HEK293 (cell line): ENCODE measurements at regions not wholly inside any gene's neighbourhood (a gene's known extent, or its start where the extent isn't known, plus 50 kb on each side); places are given as distances from the start of the nearest gene placed in this dataset.

Source experiments
- CTCF ChIA-PET: fragments of 350-600 bp; formaldehyde crosslinking; extraction: SDS; loops from one replicate; lab custom pipeline; 2021; ENCODE audit warnings: antibody characterized with exemption; lab: Yijun Ruan, JAX
- POLR2A ChIA-PET: fragments of 300-600 bp; formaldehyde crosslinking; extraction: SDS; loops from one replicate; lab custom pipeline; 2020; ENCODE audit warnings: antibody characterized with exemption, inconsistent platforms; lab: Yijun Ruan, JAX
- H3K27ac ChIP-seq: fragments of 200-500 bp; sonication (Bioruptor generic); 2 replicates; pipeline ENCODE4 v1.5.1; 2014; ENCODE audit warnings: low read depth, low read length, control low read depth, inconsistent platforms; ENCODE audit errors: extremely low read depth
- H3K36me3 ChIP-seq, 2 experiments: fragments of 200-500 bp in 1 of 2; sonication (Bioruptor generic) in 1 of 2; 1 replicate in 1 of 2; 2 replicates in 1 of 2; pipeline ENCODE4 v1.5.1; 2014 to 2017; ENCODE audit warnings: inconsistent platforms in 2 of 2, low read length in 2 of 2; ENCODE audit not compliant: control insufficient read depth in 2 of 2, insufficient read depth in 1 of 2
- H3K4me1 ChIP-seq: fragments of 200-500 bp; sonication (Bioruptor generic); 2 replicates; pipeline ENCODE4 v1.5.1; 2014; ENCODE audit warnings: mild to moderate bottlenecking, low read length, inconsistent platforms; ENCODE audit not compliant: control insufficient read depth, insufficient read depth
- H3K4me3 ChIP-seq: 2 replicates; pipeline ENCODE4 v1.5.1; 2011; ENCODE audit warnings: low read depth, mild to moderate bottlenecking, control low read depth, low read length, moderate library complexity
- H3K9me3 ChIP-seq: fragments of 200-500 bp; sonication (Bioruptor generic); 2 replicates; pipeline ENCODE4 v1.5.1; 2014; ENCODE audit warnings: low read depth, low read length, inconsistent platforms; ENCODE audit not compliant: control insufficient read depth, insufficient read depth
- GLIS1 ChIP-seq: fragments of 450-650 bp; formaldehyde crosslinking; IDR thresholded peaks from 2 replicates; pipeline ENCODE4 v1.5.1; 2016; ENCODE audit warnings: missing biosample characterization, missing genetic modification characterization
- GLIS2 ChIP-seq: fragments of 450-650 bp; formaldehyde crosslinking; IDR thresholded peaks from 2 replicates; pipeline ENCODE4 v1.5.1; 2016; ENCODE audit warnings: missing biosample characterization, missing genetic modification characterization
- MYNN ChIP-seq: fragments of 450-650 bp; formaldehyde crosslinking; IDR thresholded peaks from 2 replicates; pipeline ENCODE4 v1.5.1; 2016; ENCODE audit warnings: missing biosample characterization, missing genetic modification characterization, borderline replicate concordance
- OSR2 ChIP-seq: fragments of 450-650 bp; formaldehyde crosslinking; IDR thresholded peaks from 2 replicates; pipeline ENCODE4 v1.5.1; 2016; ENCODE audit warnings: missing biosample characterization, missing genetic modification characterization
- OVOL3 ChIP-seq: fragments of 450-650 bp; formaldehyde crosslinking; IDR thresholded peaks from 2 replicates; pipeline ENCODE4 v1.5.1; 2016; ENCODE audit warnings: missing biosample characterization, missing genetic modification characterization
- RBAK ChIP-seq: fragments of 450-650 bp; formaldehyde crosslinking; IDR thresholded peaks from 2 replicates; pipeline ENCODE4 v1.5.1; 2016; ENCODE audit warnings: missing biosample characterization, missing genetic modification characterization
- TCF7L2 ChIP-seq: IDR thresholded peaks from 2 replicates; pipeline ENCODE4 v1.6.1; 2011; ENCODE audit warnings: low read depth, mild to moderate bottlenecking, inconsistent platforms, low read length, moderate library complexity, borderline replicate concordance
- ZEB2 ChIP-seq: fragments of 450-650 bp; formaldehyde crosslinking; IDR thresholded peaks from 2 replicates; pipeline ENCODE4 v1.5.1; 2016; ENCODE audit warnings: missing biosample characterization, missing genetic modification characterization
- ZFP37 ChIP-seq: fragments of 450-650 bp; formaldehyde crosslinking; IDR thresholded peaks from 2 replicates; pipeline ENCODE4 v1.5.1; 2016; ENCODE audit warnings: missing biosample characterization, missing genetic modification characterization
- ZFP41 ChIP-seq: fragments of 450-650 bp; formaldehyde crosslinking; IDR thresholded peaks from 2 replicates; pipeline ENCODE4 v1.5.1; 2016; ENCODE audit warnings: missing biosample characterization, missing genetic modification characterization, borderline replicate concordance
- ZNF138 ChIP-seq: fragments of 450-650 bp; formaldehyde crosslinking; IDR thresholded peaks from 2 replicates; pipeline ENCODE4 v1.5.1; 2016; ENCODE audit warnings: missing biosample characterization, missing genetic modification characterization, borderline replicate concordance
- ZNF146 ChIP-seq: fragments of 450-650 bp; formaldehyde crosslinking; IDR thresholded peaks from 2 replicates; pipeline ENCODE4 v1.5.1; 2016; ENCODE audit warnings: missing biosample characterization, missing genetic modification characterization
- ZNF555 ChIP-seq: fragments of 450-650 bp; formaldehyde crosslinking; conservative IDR thresholded peaks from 2 replicates; pipeline ENCODE4 v1.5.1; 2017; ENCODE audit warnings: missing biosample characterization, mild to moderate bottlenecking, missing genetic modification characterization, inconsistent platforms
- ZNF571 ChIP-seq: fragments of 450-650 bp; formaldehyde crosslinking; IDR thresholded peaks from 2 replicates; pipeline ENCODE4 v1.5.0; 2017; ENCODE audit warnings: missing biosample characterization, missing genetic modification characterization
- ZNF596 ChIP-seq: fragments of 450-650 bp; IDR thresholded peaks from 2 replicates; pipeline ENCODE4 v1.5.0; 2018; ENCODE audit warnings: missing biosample characterization, mild to moderate bottlenecking, missing genetic modification characterization, moderate library complexity
- ZNF600 ChIP-seq: fragments of 450-650 bp; formaldehyde crosslinking; IDR thresholded peaks from 2 replicates; pipeline ENCODE4 v1.5.1; 2016; ENCODE audit warnings: missing biosample characterization, missing genetic modification characterization
- ZNF610 ChIP-seq: fragments of 450-650 bp; formaldehyde crosslinking; IDR thresholded peaks from 2 replicates; pipeline ENCODE4 v1.5.1; 2016; ENCODE audit warnings: missing biosample characterization, missing genetic modification characterization, borderline replicate concordance
- ZNF664 ChIP-seq: fragments of 450-650 bp; formaldehyde crosslinking; IDR thresholded peaks from 2 replicates; pipeline ENCODE4 v1.5.1; 2016; ENCODE audit warnings: missing biosample characterization, missing genetic modification characterization
- ZNF677 ChIP-seq: fragments of 450-650 bp; IDR thresholded peaks from 2 replicates; pipeline ENCODE4 v1.5.0; 2018; ENCODE audit warnings: missing biosample characterization, mild to moderate bottlenecking, missing genetic modification characterization, moderate library complexity
- ZNF768 ChIP-seq: fragments of 450-650 bp; formaldehyde crosslinking; IDR thresholded peaks from 2 replicates; pipeline ENCODE4 v1.5.1; 2018; ENCODE audit warnings: missing biosample characterization, mild to moderate bottlenecking, missing genetic modification characterization
- ZNF791 ChIP-seq: fragments of 450-650 bp; formaldehyde crosslinking; IDR thresholded peaks from 2 replicates; pipeline ENCODE4 v1.5.1; 2016; ENCODE audit warnings: missing biosample characterization, missing genetic modification characterization
- TF ChIP-seq, protein P1 (sequence below): fragments of 450-650 bp; formaldehyde crosslinking; IDR thresholded peaks from 2 replicates; pipeline ENCODE4 v1.5.1; 2016; ENCODE audit warnings: missing biosample characterization, missing genetic modification characterization, borderline replicate concordance
- TF ChIP-seq, protein P2 (sequence below): fragments of 450-650 bp; formaldehyde crosslinking; IDR thresholded peaks from 2 replicates; pipeline ENCODE4 v1.5.1; 2016; ENCODE audit warnings: missing biosample characterization, missing genetic modification characterization, low read depth
- TF ChIP-seq, protein P3 (sequence below): fragments of 450-650 bp; formaldehyde crosslinking; IDR thresholded peaks from 2 replicates; pipeline ENCODE4 v1.5.1; 2017; ENCODE audit warnings: missing biosample characterization, missing genetic modification characterization

DNA sequence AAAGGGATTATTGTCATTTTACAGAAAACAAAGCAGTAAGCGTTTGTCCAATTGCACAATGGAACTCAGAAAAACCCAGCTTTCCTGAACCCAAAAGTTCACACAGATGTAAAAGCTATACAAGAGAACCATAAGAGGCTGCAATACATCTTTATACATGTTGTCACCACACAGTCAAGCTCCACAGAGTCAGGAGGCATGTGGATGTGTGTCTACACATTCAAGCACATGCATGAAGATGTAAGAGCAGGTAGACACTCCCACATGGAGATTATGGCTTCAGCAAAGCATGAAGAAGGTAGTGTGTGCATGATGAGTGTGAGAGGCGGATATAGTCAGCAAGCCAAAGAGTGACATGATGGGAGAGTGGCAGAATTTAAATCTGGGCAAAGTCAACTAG is 124.7 kb upstream of the THBS1 start (continued):
- TF ChIP-seq ZNF791 (no peak), ZNF600 (tag by site-specific recombination) (no peak), MYNN (tag by site-specific recombination) (no peak), RBAK (tag by site-specific recombination) (no peak), TCF7L2 (no peak), ZNF596 (tag by site-specific recombination) (no peak), ZNF664 (tag by site-specific recombination) (no peak)

DNA sequence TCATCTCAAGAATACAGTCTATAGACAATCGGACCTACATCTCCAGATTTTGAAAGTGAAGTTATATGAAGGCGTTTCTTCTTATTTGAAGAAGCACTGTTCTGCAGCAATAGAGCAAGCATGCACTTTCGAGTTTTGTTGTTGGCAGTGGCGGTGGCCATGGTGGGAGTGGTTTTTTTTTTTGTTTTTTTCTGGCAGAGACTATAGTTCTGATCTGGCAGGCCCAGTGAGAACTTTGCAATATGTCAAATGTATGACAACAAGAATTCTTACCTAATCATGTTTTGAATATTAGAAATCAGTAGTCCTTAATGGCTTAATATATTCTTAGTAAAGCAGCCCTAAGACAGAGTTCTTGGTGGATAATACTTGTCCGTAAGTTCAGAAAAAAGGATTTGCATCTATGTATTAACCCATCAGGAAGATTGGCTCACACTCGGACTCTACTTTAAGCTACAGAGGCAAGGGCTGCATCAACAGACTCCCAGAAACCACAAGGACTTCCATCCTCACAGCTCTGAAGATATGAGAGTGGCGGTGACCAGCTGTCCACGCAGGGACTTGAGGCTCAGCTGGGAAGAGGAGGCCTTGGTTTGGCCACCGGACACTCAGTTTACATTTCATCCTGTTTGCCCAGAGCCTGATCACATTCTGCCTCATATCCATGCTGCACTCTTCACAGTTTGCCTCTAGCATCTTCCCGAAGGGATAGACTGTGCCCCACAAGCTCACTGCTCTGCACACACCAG is 124.1 kb upstream of the THBS1 start:
- Histone ChIP-seq H3K36me3 (no peaks in the 10 kb centered on the region), H3K9me3 (no peaks in the 10 kb centered on the region), H3K27ac (no peak overlapping the region), H3K4me3 (no peak overlapping the region), H3K4me1 (no peaks in the 10 kb centered on the region)
- TF ChIP-seq ZEB2 (no peak), OSR2 (tag by site-specific recombination) (no peak), ZFP41 (no peak), OVOL3 (tag by site-specific recombination) (no peak), ZNF610 (no peak), ZNF596 (tag by site-specific recombination) (no peak), ZNF138 (tag by site-specific recombination) (no peak), ZNF768 (tag by site-specific recombination) (no peak), ZNF677 (tag by site-specific recombination) (no peak), GLIS1 (no peak), GLIS2 (tag by site-specific recombination) (no peak), ZFP37 (tag by site-specific recombination) (no peak)
- TF ChIP-seq, protein P1, sequence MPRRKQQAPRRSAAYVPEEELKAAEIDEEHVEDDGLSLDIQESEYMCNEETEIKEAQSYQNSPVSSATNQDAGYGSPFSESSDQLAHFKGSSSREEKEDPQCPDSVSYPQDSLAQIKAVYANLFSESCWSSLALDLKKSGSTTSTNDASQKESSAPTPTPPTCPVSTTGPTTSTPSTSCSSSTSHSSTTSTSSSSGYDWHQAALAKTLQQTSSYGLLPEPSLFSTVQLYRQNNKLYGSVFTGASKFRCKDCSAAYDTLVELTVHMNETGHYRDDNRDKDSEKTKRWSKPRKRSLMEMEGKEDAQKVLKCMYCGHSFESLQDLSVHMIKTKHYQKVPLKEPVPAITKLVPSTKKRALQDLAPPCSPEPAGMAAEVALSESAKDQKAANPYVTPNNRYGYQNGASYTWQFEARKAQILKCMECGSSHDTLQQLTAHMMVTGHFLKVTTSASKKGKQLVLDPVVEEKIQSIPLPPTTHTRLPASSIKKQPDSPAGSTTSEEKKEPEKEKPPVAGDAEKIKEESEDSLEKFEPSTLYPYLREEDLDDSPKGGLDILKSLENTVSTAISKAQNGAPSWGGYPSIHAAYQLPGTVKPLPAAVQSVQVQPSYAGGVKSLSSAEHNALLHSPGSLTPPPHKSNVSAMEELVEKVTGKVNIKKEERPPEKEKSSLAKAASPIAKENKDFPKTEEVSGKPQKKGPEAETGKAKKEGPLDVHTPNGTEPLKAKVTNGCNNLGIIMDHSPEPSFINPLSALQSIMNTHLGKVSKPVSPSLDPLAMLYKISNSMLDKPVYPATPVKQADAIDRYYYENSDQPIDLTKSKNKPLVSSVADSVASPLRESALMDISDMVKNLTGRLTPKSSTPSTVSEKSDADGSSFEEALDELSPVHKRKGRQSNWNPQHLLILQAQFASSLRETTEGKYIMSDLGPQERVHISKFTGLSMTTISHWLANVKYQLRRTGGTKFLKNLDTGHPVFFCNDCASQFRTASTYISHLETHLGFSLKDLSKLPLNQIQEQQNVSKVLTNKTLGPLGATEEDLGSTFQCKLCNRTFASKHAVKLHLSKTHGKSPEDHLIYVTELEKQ = no peak
- ChIA-PET POLR2A (no interaction called here), CTCF (interaction anchor here (1.2 kb wide), 1 partner anchor 1017 kb away, joined by 4 read pairs; no protein-coding TSS in a partner anchor)

DNA sequence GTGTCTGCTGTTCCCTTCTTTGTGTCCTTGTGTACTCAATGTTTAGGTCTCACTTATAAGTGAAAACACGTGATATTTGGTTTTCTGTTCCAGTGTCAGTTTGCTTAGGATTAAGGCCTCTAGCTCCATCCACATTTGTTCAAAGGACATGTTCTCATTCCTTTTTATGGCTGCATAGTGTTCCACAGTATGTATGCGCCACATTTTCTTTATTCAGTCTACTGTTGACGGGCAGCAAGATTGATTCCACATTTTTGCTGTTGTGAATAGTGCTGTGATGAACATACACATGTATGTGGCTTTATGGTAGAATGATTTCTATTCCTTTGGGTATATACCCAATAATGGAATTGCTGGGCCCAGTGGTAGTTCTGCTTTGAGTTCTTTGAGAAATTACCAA is 122.7 kb upstream of the THBS1 start:
- CTCF ChIA-PET = interaction anchor here (1.2 kb wide), 1 partner anchor 1018 kb away, joined by 4 read pairs; no protein-coding TSS in a partner anchor

More for the DNA sequence above, 122.7 kb upstream of the THBS1 start:
- Histone ChIP-seq H3K9me3 (no peaks in the 10 kb centered on the region), H3K4me3 (no peak overlapping the region), H3K36me3 (no peaks in the 10 kb centered on the region), H3K27ac (no peak overlapping the region), H3K4me1 (no peaks in the 10 kb centered on the region)
- TF ChIP-seq ZNF571 (tag by site-specific recombination) (no peak), ZNF146 (tag by site-specific recombination) (0 out of 2 replicates have a peak, but pooled peaks have one; percentile 34), ZNF555 (tag by site-specific recombination) (no peak)
- TF ChIP-seq, protein P2, sequence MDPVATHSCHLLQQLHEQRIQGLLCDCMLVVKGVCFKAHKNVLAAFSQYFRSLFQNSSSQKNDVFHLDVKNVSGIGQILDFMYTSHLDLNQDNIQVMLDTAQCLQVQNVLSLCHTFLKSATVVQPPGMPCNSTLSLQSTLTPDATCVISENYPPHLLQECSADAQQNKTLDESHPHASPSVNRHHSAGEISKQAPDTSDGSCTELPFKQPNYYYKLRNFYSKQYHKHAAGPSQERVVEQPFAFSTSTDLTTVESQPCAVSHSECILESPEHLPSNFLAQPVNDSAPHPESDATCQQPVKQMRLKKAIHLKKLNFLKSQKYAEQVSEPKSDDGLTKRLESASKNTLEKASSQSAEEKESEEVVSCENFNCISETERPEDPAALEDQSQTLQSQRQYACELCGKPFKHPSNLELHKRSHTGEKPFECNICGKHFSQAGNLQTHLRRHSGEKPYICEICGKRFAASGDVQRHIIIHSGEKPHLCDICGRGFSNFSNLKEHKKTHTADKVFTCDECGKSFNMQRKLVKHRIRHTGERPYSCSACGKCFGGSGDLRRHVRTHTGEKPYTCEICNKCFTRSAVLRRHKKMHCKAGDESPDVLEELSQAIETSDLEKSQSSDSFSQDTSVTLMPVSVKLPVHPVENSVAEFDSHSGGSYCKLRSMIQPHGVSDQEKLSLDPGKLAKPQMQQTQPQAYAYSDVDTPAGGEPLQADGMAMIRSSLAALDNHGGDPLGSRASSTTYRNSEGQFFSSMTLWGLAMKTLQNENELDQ (tag by site-specific recombination) = no peak
- TF ChIP-seq, protein P3, sequence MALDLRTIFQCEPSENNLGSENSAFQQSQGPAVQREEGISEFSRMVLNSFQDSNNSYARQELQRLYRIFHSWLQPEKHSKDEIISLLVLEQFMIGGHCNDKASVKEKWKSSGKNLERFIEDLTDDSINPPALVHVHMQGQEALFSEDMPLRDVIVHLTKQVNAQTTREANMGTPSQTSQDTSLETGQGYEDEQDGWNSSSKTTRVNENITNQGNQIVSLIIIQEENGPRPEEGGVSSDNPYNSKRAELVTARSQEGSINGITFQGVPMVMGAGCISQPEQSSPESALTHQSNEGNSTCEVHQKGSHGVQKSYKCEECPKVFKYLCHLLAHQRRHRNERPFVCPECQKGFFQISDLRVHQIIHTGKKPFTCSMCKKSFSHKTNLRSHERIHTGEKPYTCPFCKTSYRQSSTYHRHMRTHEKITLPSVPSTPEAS (tag by site-specific recombination) = no peak
- POLR2A ChIA-PET = no interaction called here
